Psoas muscle (tissue), 7 donors: ENCODE measurements at regions not wholly inside any gene's neighbourhood (a gene's known extent, or its start where the extent isn't known, plus 50 kb on each side); places are given as distances from the start of the nearest gene placed in this dataset.
"Not testable (repeated sequence)": the region's sequence is repeated elsewhere in the genome, so short reads cannot be mapped to it uniquely, and the experiment has no call there.

Experiments
- ATAC-seq, 4 donors: fragments of 200-7000 bp; cut with Tn5 transposase; one replicate each; pipeline ENCODE4 v1.9.1; 2020; ENCODE audit warnings: moderate library complexity in 3 of 4, mild to moderate bottlenecking in 2 of 4
- DNase-seq, 2 donors: peaks; one replicate each; pipeline ENCODE4 v3.0.0-alpha.2; 2020
- H3K27ac ChIP-seq: fragments of 200-600 bp; one replicate; pipeline ENCODE4 v1.8.0; 2022
- H3K27me3 ChIP-seq, 3 donors: fragments of 200-600 bp in 1 of 3; one replicate each; pipeline versions ENCODE4 v1.6.1 to v1.8.0; 2013 to 2022; ENCODE audit warnings: low read length in 2 of 3, mild to moderate bottlenecking in 2 of 3, moderate library complexity in 1 of 3; ENCODE audit not compliant: insufficient read depth in 3 of 3
- H3K36me3 ChIP-seq, 2 donors: fragments of 200-600 bp in 1 of 2; one replicate each; pipeline versions ENCODE4 v1.6.1 to v1.8.0; 2013 to 2022; ENCODE audit warnings: low read depth in 1 of 2, mild to moderate bottlenecking in 1 of 2, moderate library complexity in 1 of 2; ENCODE audit not compliant: insufficient read depth in 1 of 2
- H3K4me1 ChIP-seq: fragments of 200-600 bp; one replicate; pipeline ENCODE4 v1.8.0; 2022
- H3K4me3 ChIP-seq: fragments of 200-600 bp; one replicate; pipeline ENCODE4 v1.8.0; 2022; ENCODE audit warnings: mild to moderate bottlenecking
- H3K9me3 ChIP-seq: fragments of 200-600 bp; one replicate; pipeline ENCODE4 v1.8.0; 2022
- CTCF ChIP-seq: fragments of 200-600 bp; IDR thresholded peaks from one replicate; pipeline ENCODE4 v1.8.0; 2022; ENCODE audit warnings: antibody characterized with exemption
- WGBS, 3 donors: extraction: QIAGEN DNeasy Blood & Tissue Kit; methylation state at CpG; one replicate each; pipeline versions ENCODE4 v1.1.6 to v1.1.7; 2013; 5-methylcytosine and 5-hydroxymethylcytosine counted together
- intact Hi-C, 2 donors: fragments of 100-400 bp; cut with DNase I; formaldehyde crosslinking; loops; one replicate each; pipeline versions ENCODE4 v1.11.0 to v1.14.2; 2022
- donor health status: healthy with polysubstance abuse.
- donor health status: DM: no; HTN: no; CAD: no; lungs with moderate emphysema.
- donor health status: Bipolar disorder and iron deficiency.
- donor health status: healthy.
- donor health status: DM: yes; HTN: yes; CAD: no.
- donor health status: DM: no; HTN: no; CAD: no.
- donor health status: DM: yes; HTN: yes; CAD: no.

- no peak for TF ChIP-seq CTCF
- Histone ChIP-seq H3K4me3 (no peak overlapping the region), H3K27me3 (no peaks in the 10 kb centered on the region), H3K9me3 (no peaks in the 10 kb centered on the region), H3K27ac (no peak overlapping the region), H3K36me3 (no peaks in the 10 kb centered on the region), H3K4me1 (no peaks in the 10 kb centered on the region)
- WGBS, 3 donors = 61 to 72% (median 66%) methylated on average over 2 of the region's 2 CpGs
- ATAC-seq (no peak), DNase-seq (no peak)
- intact Hi-C loops = no loop called here
Measured at GRCh38 chr5:53403758-53404157, 76.7 kb upstream of the FST start.

GRCh38 chr5:53405396-53405795 is 75.0 kb upstream of the FST start:
- WGBS, 3 donors = 96 to 99% (median 96%) methylated on average over 1 of the region's 1 CpG
- no peak for TF ChIP-seq CTCF
- Histone ChIP-seq H3K9me3 (no peaks in the 10 kb centered on the region), H3K27ac (no peak overlapping the region), H3K36me3 (no peaks in the 10 kb centered on the region), H3K4me3 (no peak overlapping the region), H3K27me3 (no peaks in the 10 kb centered on the region), H3K4me1 (no peaks in the 10 kb centered on the region)
- intact Hi-C loops = no loop called here
- ATAC-seq (no peak), DNase-seq (no peak)

DNA sequence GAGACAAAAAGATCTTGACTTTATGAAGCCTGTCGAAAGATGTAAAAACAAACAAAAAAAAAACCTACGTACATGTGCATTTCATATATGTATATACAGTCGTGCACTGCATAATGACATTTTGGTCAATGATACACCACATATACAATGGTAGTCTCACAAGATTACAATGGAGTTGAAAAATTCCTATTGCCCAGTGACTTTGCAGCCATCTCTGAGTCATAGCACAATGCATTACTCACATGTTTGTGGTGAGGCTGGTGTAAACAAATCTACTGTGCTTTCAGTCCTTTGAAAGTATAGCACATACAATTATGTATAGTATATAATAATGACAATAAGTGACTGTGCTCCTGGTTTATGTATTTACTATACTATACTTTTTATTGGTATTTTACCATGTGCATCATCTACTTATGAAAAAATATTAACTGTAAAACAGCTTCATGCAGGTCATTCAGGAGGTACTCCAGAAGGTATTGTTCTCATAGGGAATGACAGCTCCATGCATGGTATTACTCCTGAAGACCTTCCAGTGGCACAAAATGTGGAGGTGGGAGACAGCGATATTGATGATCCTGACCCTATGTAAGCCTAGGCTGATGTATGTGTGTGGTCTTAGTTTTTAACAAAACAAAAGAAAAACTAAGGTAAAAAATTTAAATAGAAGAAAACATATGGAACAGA is 73.7 kb upstream of the FST start:
- ATAC-seq (no peak), DNase-seq (no peak)
- Histone ChIP-seq H3K4me1 (no peaks in the 10 kb centered on the region), H3K27me3 (no peaks in the 10 kb centered on the region), H3K27ac (no peak overlapping the region), H3K9me3 (no peaks in the 10 kb centered on the region), H3K4me3 (no peak overlapping the region), H3K36me3 (no peaks in the 10 kb centered on the region)
- intact Hi-C loops = no loop called here
- no peak for TF ChIP-seq CTCF
- 95 to 96% (median 95%) methylated on average over 4 of the region's 4 CpGs for WGBS, 3 donors

DNA sequence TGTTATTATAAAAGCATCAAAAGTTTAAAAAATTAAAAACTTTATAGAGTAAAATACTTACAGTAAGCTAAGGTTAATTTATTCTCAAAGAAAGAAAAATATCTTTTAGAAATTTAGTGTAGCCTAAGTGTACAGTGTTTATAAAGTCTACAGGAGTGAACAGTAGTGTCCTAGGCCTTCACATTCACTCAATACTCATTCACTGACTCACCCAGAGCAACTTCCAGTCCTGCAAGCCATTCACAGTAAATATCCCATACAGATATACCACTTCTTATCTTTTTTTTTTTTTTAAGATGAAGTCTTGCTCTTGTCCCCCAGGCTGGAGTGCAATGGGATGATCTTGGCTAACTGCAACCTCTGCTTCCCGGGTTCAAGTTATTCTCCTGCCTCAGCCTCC is 73.1 kb upstream of the FST start:
- 90 to 98% (median 95%) methylated on average over 1 of the region's 1 CpG for WGBS, 3 donors
- Histone ChIP-seq H3K36me3 (no peaks in the 10 kb centered on the region), H3K27ac (no peak overlapping the region), H3K4me1 (no peaks in the 10 kb centered on the region), H3K4me3 (no peak overlapping the region), H3K27me3 (no peaks in the 10 kb centered on the region), H3K9me3 (no peaks in the 10 kb centered on the region)
- no peak for ATAC-seq
- intact Hi-C loops = no loop called here
- DNase-seq = no peak
- TF ChIP-seq CTCF = no peak

DNA sequence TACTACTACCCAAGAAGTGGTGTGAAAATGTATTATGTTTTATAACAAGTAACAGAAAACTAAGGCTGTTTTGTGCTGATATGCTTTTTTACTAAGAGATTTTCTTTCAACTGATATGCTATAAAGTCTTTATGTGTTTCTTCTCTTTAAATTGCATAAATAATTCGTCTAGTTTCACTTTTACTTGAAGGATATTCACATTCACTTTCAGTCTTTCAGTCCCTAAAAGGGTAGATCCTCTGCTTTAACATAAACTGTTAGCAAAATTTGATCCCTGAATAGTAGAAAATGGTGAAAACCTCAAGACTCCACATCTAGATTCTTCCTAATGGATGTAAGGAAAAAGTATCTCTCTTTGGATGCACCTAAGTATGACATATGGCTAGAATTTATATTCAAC is 69.0 kb upstream of the FST start:
- Histone ChIP-seq H3K4me1 (no peaks in the 10 kb centered on the region), H3K27ac (no peak overlapping the region), H3K4me3 (no peak overlapping the region), H3K27me3 (no peaks in the 10 kb centered on the region), H3K9me3 (no peaks in the 10 kb centered on the region), H3K36me3 (no peaks in the 10 kb centered on the region)
- DNase-seq (no peak), ATAC-seq (no peak)
- WGBS, 3 donors = 39 to 47% (median 40%) methylated on average over 1 of the region's 1 CpG
- intact Hi-C loops = no loop called here
- TF ChIP-seq CTCF = no peak

- 97% methylated on average over 5 of the region's 5 CpGs for WGBS, 3 donors
- intact Hi-C loops, DNase-seq, H3K4me1 ChIP-seq, H3K36me3 ChIP-seq, H3K9me3 ChIP-seq, ATAC-seq, H3K4me3 ChIP-seq, H3K27ac ChIP-seq, H3K27me3 ChIP-seq: not testable (repeated sequence)
Measured at GRCh38 chr5:53412499-53412898, 67.9 kb upstream of the FST start.
